ENCODE measurements at regions not wholly inside any gene's neighbourhood (a gene's known extent, or its start where the extent isn't known, plus 50 kb on each side); places are given as distances from the start of the nearest gene placed in this dataset.

- no peaks in the 10 kb centered on the region for H3K4me1 ChIP-seq (ENCODE audit: low read length)
Observed at GRCh38 chr7:109125001-109125400, 555.3 kb downstream of the DNAJB9 start.

GRCh38 chr7:109126404-109127050 lies 556.9 kb downstream of the DNAJB9 start:
- Histone ChIP-seq H3K27me3 (replicated peaks; ENCODE audit: insufficient read depth, low read length) (no peaks in the 10 kb centered on the region), H3F3A (ENCODE audit: insufficient read depth, low read length) (no peaks in the 10 kb centered on the region), H3K27ac (ENCODE audit: low read length) (no peak overlapping the region), H3K4me3 (ENCODE audit: low read length) (no peak overlapping the region), H2AFZ (ENCODE audit: low read length) (no peak overlapping the region), H3K9ac (ENCODE audit: low read length) (no peak overlapping the region), H3K9me3 (replicated peaks; ENCODE audit: insufficient read depth, low read length) (no peaks in the 10 kb centered on the region), H3K79me2 (ENCODE audit: low read length) (no peaks in the 10 kb centered on the region), H3K4me2 (ENCODE audit: low read depth, low read length) (no peak overlapping the region), H4K20me1 (ENCODE audit: insufficient read depth, low read length) (no peaks in the 10 kb centered on the region), H3K4me1 (ENCODE audit: low read length) (no peaks in the 10 kb centered on the region), H3K36me3 (replicated peaks; ENCODE audit: insufficient read depth, low read length) (no peaks in the 10 kb centered on the region), H3K9me2 (replicated peaks; ENCODE audit: insufficient read depth, low read length) (no peaks in the 10 kb centered on the region)
- DNase-seq = no peak
- no peak for TF ChIP-seq EZH2 (optimal IDR thresholded peaks at IDR 0.05; ENCODE audit: low read depth, low read length)
- no peak for TF ChIP-seq EZH2phosphoT487 (IDR thresholded peaks at IDR 0.05; ENCODE audit: low read length)
- TF ChIP-seq, protein P1, sequence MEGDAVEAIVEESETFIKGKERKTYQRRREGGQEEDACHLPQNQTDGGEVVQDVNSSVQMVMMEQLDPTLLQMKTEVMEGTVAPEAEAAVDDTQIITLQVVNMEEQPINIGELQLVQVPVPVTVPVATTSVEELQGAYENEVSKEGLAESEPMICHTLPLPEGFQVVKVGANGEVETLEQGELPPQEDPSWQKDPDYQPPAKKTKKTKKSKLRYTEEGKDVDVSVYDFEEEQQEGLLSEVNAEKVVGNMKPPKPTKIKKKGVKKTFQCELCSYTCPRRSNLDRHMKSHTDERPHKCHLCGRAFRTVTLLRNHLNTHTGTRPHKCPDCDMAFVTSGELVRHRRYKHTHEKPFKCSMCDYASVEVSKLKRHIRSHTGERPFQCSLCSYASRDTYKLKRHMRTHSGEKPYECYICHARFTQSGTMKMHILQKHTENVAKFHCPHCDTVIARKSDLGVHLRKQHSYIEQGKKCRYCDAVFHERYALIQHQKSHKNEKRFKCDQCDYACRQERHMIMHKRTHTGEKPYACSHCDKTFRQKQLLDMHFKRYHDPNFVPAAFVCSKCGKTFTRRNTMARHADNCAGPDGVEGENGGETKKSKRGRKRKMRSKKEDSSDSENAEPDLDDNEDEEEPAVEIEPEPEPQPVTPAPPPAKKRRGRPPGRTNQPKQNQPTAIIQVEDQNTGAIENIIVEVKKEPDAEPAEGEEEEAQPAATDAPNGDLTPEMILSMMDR (IDR thresholded peaks at IDR 0.05; ENCODE audit: low read length) = no peak

More at GRCh38 chr7:109125001-109125400, 555.3 kb downstream of the DNAJB9 start:
- Histone ChIP-seq H3F3A (ENCODE audit: insufficient read depth, low read length) (no peaks in the 10 kb centered on the region), H3K4me2 (ENCODE audit: low read depth, low read length) (no peak overlapping the region), H3K36me3 (replicated peaks; ENCODE audit: insufficient read depth, low read length) (no peaks in the 10 kb centered on the region), H3K9me3 (replicated peaks; ENCODE audit: insufficient read depth, low read length) (no peaks in the 10 kb centered on the region), H3K27me3 (replicated peaks; ENCODE audit: insufficient read depth, low read length) (no peaks in the 10 kb centered on the region), H2AFZ (ENCODE audit: low read length) (no peak overlapping the region), H3K9ac (ENCODE audit: low read length) (no peak overlapping the region), H4K20me1 (ENCODE audit: insufficient read depth, low read length) (no peaks in the 10 kb centered on the region), H3K27ac (ENCODE audit: low read length) (no peak overlapping the region), H3K9me2 (replicated peaks; ENCODE audit: insufficient read depth, low read length) (no peaks in the 10 kb centered on the region), H3K4me3 (ENCODE audit: low read length) (no peak overlapping the region), H3K79me2 (ENCODE audit: low read length) (no peaks in the 10 kb centered on the region)
- no peak for DNase-seq
- TF ChIP-seq EZH2 (optimal IDR thresholded peaks at IDR 0.05; ENCODE audit: low read depth, low read length) (no peak), EZH2phosphoT487 (IDR thresholded peaks at IDR 0.05; ENCODE audit: low read length) (no peak)
- TF ChIP-seq, protein P1 (IDR thresholded peaks at IDR 0.05; ENCODE audit: low read length) = no peak

GRCh38 chr7:109127145-109127544 lies 557.5 kb downstream of the DNAJB9 start:
- Histone ChIP-seq H3K4me3 (ENCODE audit: low read length) (no peak overlapping the region), H3K9ac (ENCODE audit: low read length) (no peak overlapping the region), H3K79me2 (ENCODE audit: low read length) (no peaks in the 10 kb centered on the region), H3K4me1 (ENCODE audit: low read length) (no peaks in the 10 kb centered on the region), H4K20me1 (ENCODE audit: insufficient read depth, low read length) (no peaks in the 10 kb centered on the region), H3K36me3 (replicated peaks; ENCODE audit: insufficient read depth, low read length) (no peaks in the 10 kb centered on the region), H3K9me2 (replicated peaks; ENCODE audit: insufficient read depth, low read length) (no peaks in the 10 kb centered on the region), H3K27me3 (replicated peaks; ENCODE audit: insufficient read depth, low read length) (no peaks in the 10 kb centered on the region), H3K4me2 (ENCODE audit: low read depth, low read length) (no peak overlapping the region), H2AFZ (ENCODE audit: low read length) (no peak overlapping the region), H3K9me3 (replicated peaks; ENCODE audit: insufficient read depth, low read length) (no peaks in the 10 kb centered on the region), H3K27ac (ENCODE audit: low read length) (no peak overlapping the region), H3F3A (ENCODE audit: insufficient read depth, low read length) (no peaks in the 10 kb centered on the region)
- TF ChIP-seq EZH2phosphoT487 (IDR thresholded peaks at IDR 0.05; ENCODE audit: low read length) (no peak), EZH2 (optimal IDR thresholded peaks at IDR 0.05; ENCODE audit: low read depth, low read length) (no peak)
- TF ChIP-seq, protein P1 (IDR thresholded peaks at IDR 0.05; ENCODE audit: low read length) = no peak
- DNase-seq = no peak

Data from MM.1S (cell line).